ENCODE measurements at regions not wholly inside any gene's neighbourhood (a gene's known extent, or its start where the extent isn't known, plus 50 kb on each side); places are given as distances from the start of the nearest gene placed in this dataset.

GRCh38 chr13:104375614-104376013 lies 1309.4 kb upstream of the SLC10A2 start:
- TF ChIP-seq CTCF (IDR thresholded peaks at IDR 0.05; ENCODE audit: low read depth, low read length) (no peak), EZH2phosphoT487 (IDR thresholded peaks at IDR 0.05; ENCODE audit: low read depth) (no peak)

All from OCI-LY3 (cell line).